Ishikawa (cell line): ENCODE measurements at regions not wholly inside any gene's neighbourhood (a gene's known extent, or its start where the extent isn't known, plus 50 kb on each side); places are given as distances from the start of the nearest gene placed in this dataset.

Experiments used
- CEBPB ChIP-seq: IDR thresholded peaks from 2 replicates; pipeline ENCODE4 v1.6.1; 2012
- CREB1 ChIP-seq: IDR thresholded peaks from 2 replicates; pipeline ENCODE4 v1.6.1; 2012; ENCODE audit warnings: low read depth
- EGR1 ChIP-seq: IDR thresholded peaks from 2 replicates; pipeline ENCODE4 v1.6.1; 2012
- EP300 ChIP-seq: IDR thresholded peaks from 2 replicates; pipeline ENCODE4 v1.6.1; 2012; ENCODE audit warnings: borderline replicate concordance
- FOXM1 ChIP-seq: IDR thresholded peaks from 2 replicates; pipeline ENCODE4 v1.6.1; 2012; ENCODE audit warnings: low read depth, borderline replicate concordance
- RAD21 ChIP-seq: IDR thresholded peaks from 2 replicates; pipeline ENCODE4 v1.6.1; 2012; ENCODE audit warnings: low read depth
- REST ChIP-seq: IDR thresholded peaks from 2 replicates; pipeline ENCODE4 v1.6.1; 2012; ENCODE audit warnings: low read depth, mild to moderate bottlenecking
- TAF1 ChIP-seq: IDR thresholded peaks from 2 replicates; pipeline ENCODE4 v1.6.1; 2012; ENCODE audit warnings: low read depth, mild to moderate bottlenecking
- TCF12 ChIP-seq: IDR thresholded peaks from 2 replicates; pipeline ENCODE4 v1.6.1; 2012; ENCODE audit warnings: low read depth
- TEAD4 ChIP-seq: IDR thresholded peaks from 2 replicates; pipeline ENCODE4 v1.6.1; 2012
- USF1 ChIP-seq: IDR thresholded peaks from 2 replicates; pipeline ENCODE4 v1.6.1; 2012
- YY1 ChIP-seq: IDR thresholded peaks from 2 replicates; pipeline ENCODE4 v1.6.1; 2012; ENCODE audit warnings: low read depth
- ZBTB7A ChIP-seq: IDR thresholded peaks from 2 replicates; pipeline ENCODE4 v1.6.1; 2012; ENCODE audit warnings: low read depth
- TF ChIP-seq, protein P1 (sequence below): IDR thresholded peaks from 2 replicates; pipeline ENCODE4 v1.6.1; 2012

- TF ChIP-seq REST, result no peak
- TF ChIP-seq EP300, result no peak
- TF ChIP-seq TAF1, result no peak
- TF ChIP-seq CREB1, result no peak
- TF ChIP-seq, protein P1, sequence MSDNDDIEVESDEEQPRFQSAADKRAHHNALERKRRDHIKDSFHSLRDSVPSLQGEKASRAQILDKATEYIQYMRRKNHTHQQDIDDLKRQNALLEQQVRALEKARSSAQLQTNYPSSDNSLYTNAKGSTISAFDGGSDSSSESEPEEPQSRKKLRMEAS, result no peak
- no peak for TF ChIP-seq TEAD4
- TF ChIP-seq USF1, result no peak
- no peak for TF ChIP-seq RAD21
- no peak for TF ChIP-seq YY1
- no peak for TF ChIP-seq FOXM1
- TF ChIP-seq TCF12, result no peak
- no peak for TF ChIP-seq ZBTB7A
- no peak for TF ChIP-seq CEBPB
- TF ChIP-seq EGR1, result no peak
Observed at GRCh38 chr3:177257625-177258024, 60.3 kb upstream of the TBL1XR1 start.
